GM13977 (cell line): ENCODE measurements at regions not wholly inside any gene's neighbourhood (a gene's known extent, or its start where the extent isn't known, plus 50 kb on each side); places are given as distances from the start of the nearest gene placed in this dataset.

Experiments
- DNase-seq: peaks from one replicate; pipeline ENCODE4 v3.0.0; 2012; ENCODE audit warnings: low spot score
- CTCF ChIP-seq: IDR thresholded peaks from 2 replicates; pipeline ENCODE4 v1.5.1; 2012; ENCODE audit warnings: mild to moderate bottlenecking, control low read depth; ENCODE audit not compliant: insufficient read depth; ENCODE audit errors: extremely low read depth, missing control alignments
- in situ Hi-C: fragments of 300-500 bp; cut with MboI; formaldehyde crosslinking; loops from one replicate; pipeline ENCODE4 v1.12.0; 2022; ENCODE audit warnings: low sequenced_read_pairs, low pct_unique_long_range_greater_than_20kb, mixed read lengths, inconsistent platforms; ENCODE audit not compliant: unreplicated experiment

- no peak for DNase-seq
- in situ Hi-C loops: loop anchor here (25.0 kb wide), 2 partner anchors 272 to 547 kb away; partner anchors contain the start of gene SPRY1
- no peak for TF ChIP-seq CTCF
Measured at GRCh38 chr4:123659262-123659661, 262.7 kb downstream of the SPRY1 start.

- peak; percentile 23 for TF ChIP-seq CTCF
- in situ Hi-C loops: loop anchor here (25.0 kb wide), 2 partner anchors 272 to 547 kb away; partner anchors contain the start of gene SPRY1
- no peak for DNase-seq
Measured at GRCh38 chr4:123659730-123660129, 263.1 kb downstream of the SPRY1 start.

GRCh38 chr4:123661080-123661737, 264.6 kb downstream of the SPRY1 start:
- in situ Hi-C loops: loop anchor here (25.0 kb wide), 2 partner anchors 274 to 549 kb away; partner anchors contain the start of gene SPRY1
- TF ChIP-seq CTCF: peak; percentile 20
- DNase-seq: no peak

DNA sequence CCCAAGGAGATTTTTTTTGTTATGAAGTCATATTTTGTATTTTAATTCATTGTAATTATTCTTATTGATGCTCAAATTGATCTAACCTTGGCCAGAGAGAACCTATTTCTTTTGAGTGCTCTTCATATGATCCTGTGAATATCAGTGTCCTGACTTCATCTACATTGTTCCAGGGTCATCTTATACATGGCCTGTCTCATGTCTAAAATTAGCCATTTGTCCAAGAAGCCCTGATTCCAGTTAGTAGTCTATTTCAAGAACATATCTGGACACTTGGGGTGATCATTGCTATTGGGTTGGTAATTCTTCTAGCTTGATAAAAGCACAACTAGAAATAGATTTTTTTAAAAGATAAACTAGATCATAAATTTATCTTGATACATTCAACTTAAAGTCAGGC, 266.2 kb downstream of the SPRY1 start:
- in situ Hi-C loops: loop anchor here (25.0 kb wide), 2 partner anchors 276 to 551 kb away; partner anchors contain the start of gene SPRY1
- no peak for TF ChIP-seq CTCF
- DNase-seq: no peak

DNA sequence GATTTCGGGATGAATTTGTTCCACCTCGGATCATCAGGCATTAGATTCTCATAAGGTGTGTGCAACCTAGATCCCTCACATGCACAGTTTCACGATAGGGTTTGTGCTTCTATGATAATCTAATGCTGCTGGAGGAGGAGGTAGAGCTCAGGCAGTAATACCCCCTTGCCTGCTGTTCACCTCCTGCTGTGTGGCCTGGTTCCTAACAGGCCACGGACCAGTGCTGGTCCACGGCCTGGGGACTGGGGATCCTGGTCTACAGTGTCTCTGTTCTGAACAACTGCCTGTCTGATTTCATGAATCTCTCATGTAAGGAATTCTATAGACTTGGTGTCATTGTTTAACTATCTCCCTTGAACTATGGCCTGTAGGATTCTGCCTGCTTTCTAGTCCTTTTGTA, 269.9 kb downstream of the SPRY1 start:
- TF ChIP-seq CTCF: no peak
- in situ Hi-C loops: loop anchor here (25.0 kb wide), 2 partner anchors 279 to 554 kb away; partner anchors contain the start of gene SPRY1
- DNase-seq: no peak

DNA sequence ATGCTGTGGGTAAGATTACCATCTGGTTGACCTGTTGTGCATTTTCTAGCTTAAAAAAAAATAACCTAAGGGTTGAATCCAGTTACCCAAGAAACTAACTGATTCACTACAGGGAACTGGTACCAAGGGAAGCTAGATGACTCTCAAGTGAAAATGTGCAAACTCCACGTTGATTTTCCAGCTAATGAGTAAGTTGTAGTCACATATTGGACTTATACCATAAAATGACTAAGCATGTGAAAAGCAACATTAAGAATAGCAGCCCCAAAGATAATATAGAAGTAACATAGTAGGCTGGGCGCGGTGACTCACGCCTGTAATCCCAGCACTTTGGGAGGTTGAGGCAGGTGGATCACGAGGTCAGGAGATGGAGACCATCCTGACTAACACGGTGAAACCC, 270.9 kb downstream of the SPRY1 start:
- in situ Hi-C loops: loop anchor here (25.0 kb wide), 2 partner anchors 280 to 555 kb away; partner anchors contain the start of gene SPRY1
- DNase-seq: no peak
- no peak for TF ChIP-seq CTCF
